H1 (cell line): ENCODE measurements at regions not wholly inside any gene's neighbourhood (a gene's known extent, or its start where the extent isn't known, plus 50 kb on each side); places are given as distances from the start of the nearest gene placed in this dataset.

Experiments used
- CTCF ChIA-PET: fragments of 300-600 bp; sonication (Branson Sonifier 250); formaldehyde crosslinking; loops from one replicate; lab custom pipeline; 2021; ENCODE audit not compliant: partially characterized antibody; lab: Charles Lee
- POLR2A ChIA-PET: fragments of 300-600 bp; sonication (Branson Sonifier 250); formaldehyde crosslinking; loops from one replicate; lab custom pipeline; 2021; ENCODE audit warnings: inconsistent platforms; ENCODE audit not compliant: partially characterized antibody; lab: Charles Lee
- DNase-seq, 2 experiments: peaks; one replicate each; pipeline versions ENCODE4 v3.0.0 to v3.0.0-alpha.2; 2010 to 2022; ENCODE audit warnings: low spot score in 2 of 2, low read depth in 1 of 2, mixed read lengths in 1 of 2
- FAIRE-seq: peaks from 2 replicates; lab custom pipeline; 2011; peaks lifted over from hg19 to GRCh38; lab: Jason Lieb, UNC
- H2AFZ ChIP-seq: 2 replicates; pipeline ENCODE4 v1.8.1; 2012; ENCODE audit warnings: low read length, inconsistent platforms
- H2AK5ac ChIP-seq: 2 replicates; pipeline ENCODE4 v1.6.1; 2013; ENCODE audit warnings: low read depth, low read length
- H2BK120ac ChIP-seq: replicated peaks from 2 replicates; pipeline ENCODE3; 2013; ENCODE audit warnings: low read depth, low read length, inconsistent platforms
- H2BK12ac ChIP-seq: 2 replicates; pipeline ENCODE4 v1.6.1; 2013; ENCODE audit warnings: low read depth, low read length
- H2BK15ac ChIP-seq: 2 replicates; pipeline ENCODE4 v1.6.1; 2013; ENCODE audit warnings: low read length
- H2BK20ac ChIP-seq: 2 replicates; pipeline ENCODE4 v1.6.1; 2013; ENCODE audit warnings: low read length
- H2BK5ac ChIP-seq: 2 replicates; pipeline ENCODE4 v1.6.1; 2013; ENCODE audit warnings: low read depth, low read length
- H3K14ac ChIP-seq: 2 replicates; pipeline ENCODE4 v1.6.1; 2013; ENCODE audit warnings: inconsistent platforms; ENCODE audit not compliant: insufficient read length
- H3K18ac ChIP-seq: 2 replicates; pipeline ENCODE4 v1.6.1; 2013; ENCODE audit warnings: low read length; ENCODE audit errors: extremely low read depth
- H3K23ac ChIP-seq: 2 replicates; pipeline ENCODE4 v1.6.1; 2013; ENCODE audit warnings: inconsistent platforms; ENCODE audit not compliant: insufficient read length
- H3K23me2 ChIP-seq: 2 replicates; pipeline ENCODE4 v1.6.1; 2013; ENCODE audit warnings: low read depth, low read length
- H3K27ac ChIP-seq: 2 replicates; pipeline ENCODE4 v1.6.1; 2011; ENCODE audit warnings: low read depth, low read length, inconsistent platforms
- H3K27me3 ChIP-seq, 4 experiments: replicated peaks in 1 of 4; 1 replicate in 1 of 4; 2 replicates in 3 of 4; pipeline versions ENCODE4 v1.6.1 to v1.8.1; 2011 to 2013; ENCODE audit warnings: low read length in 3 of 4, mild to moderate bottlenecking in 3 of 4, inconsistent platforms in 2 of 4, mixed read lengths in 2 of 4, moderate library complexity in 1 of 4; ENCODE audit not compliant: control insufficient read depth in 3 of 4, insufficient read depth in 3 of 4; ENCODE audit errors: extremely low read depth in 1 of 4
- H3K36me3 ChIP-seq, 4 experiments: 2 replicates each; pipeline versions ENCODE4 v1.6.1 to v1.8.1; 2011 to 2013; ENCODE audit warnings: mild to moderate bottlenecking in 4 of 4, low read length in 3 of 4, moderate library complexity in 2 of 4, control low read depth in 1 of 4, inconsistent platforms in 1 of 4; ENCODE audit not compliant: insufficient read depth in 4 of 4, control insufficient read depth in 2 of 4
- H3K4ac ChIP-seq: replicated peaks from 2 replicates; pipeline ENCODE3; 2013; ENCODE audit warnings: low read length, low read depth, mixed read lengths, inconsistent platforms; ENCODE audit not compliant: insufficient read length
- H3K4me1 ChIP-seq, 4 experiments: replicated peaks in 1 of 4; 1 replicate in 1 of 4; 2 replicates in 3 of 4; pipeline versions ENCODE4 v1.6.1 to v1.8.1; 2011 to 2013; ENCODE audit warnings: low read length in 3 of 4, inconsistent platforms in 2 of 4, mixed read lengths in 1 of 4; ENCODE audit not compliant: insufficient read depth in 4 of 4, control insufficient read depth in 3 of 4
- H3K4me2 ChIP-seq, 2 experiments: 2 replicates each; pipeline versions ENCODE4 v1.6.1 to v1.8.1; 2011 to 2013; ENCODE audit warnings: low read depth in 2 of 2, low read length in 2 of 2, control low read depth in 1 of 2, inconsistent platforms in 1 of 2, mild to moderate bottlenecking in 1 of 2; ENCODE audit not compliant: insufficient read depth in 1 of 2
- H3K4me3 ChIP-seq, 4 experiments: fragments of 200-600, 300-600 bp in 1 of 4; sonication (generic), shearing (Covaris generic), sonication (Bioruptor Twin) in 1 of 4; 2 replicates each; pipeline versions ENCODE4 v1.5.1 to v1.8.1; 2011 to 2016; ENCODE audit warnings: low read length in 4 of 4, low read depth in 3 of 4, control low read depth in 2 of 4, inconsistent platforms in 2 of 4, mild to moderate bottlenecking in 2 of 4, mixed read lengths in 1 of 4, moderate library complexity in 1 of 4; ENCODE audit not compliant: insufficient read depth in 2 of 4; ENCODE audit errors: extremely low read depth in 1 of 4
- H3K56ac ChIP-seq: replicated peaks from 2 replicates; pipeline ENCODE3; 2013; ENCODE audit warnings: low read depth, mild to moderate bottlenecking, mixed read lengths, low read length, inconsistent platforms; ENCODE audit not compliant: insufficient read length
- H3K79me1 ChIP-seq: 2 replicates; pipeline ENCODE4 v1.6.1; 2013; ENCODE audit warnings: low read depth, low read length, control low read depth
- H3K79me2 ChIP-seq, 2 experiments: 2 replicates each; pipeline versions ENCODE4 v1.6.1 to v1.8.1; 2012 to 2013; ENCODE audit warnings: low read length in 2 of 2, mild to moderate bottlenecking in 2 of 2, inconsistent platforms in 1 of 2; ENCODE audit not compliant: insufficient read depth in 2 of 2, control insufficient read depth in 1 of 2
- H3K9ac ChIP-seq, 4 experiments: replicated peaks in 1 of 4; 1 replicate in 1 of 4; 2 replicates in 3 of 4; pipeline versions ENCODE4 v1.6.1 to v1.8.1; 2011 to 2013; ENCODE audit warnings: low read depth in 3 of 4, low read length in 3 of 4, control low read depth in 2 of 4, mild to moderate bottlenecking in 2 of 4, moderate library complexity in 2 of 4, inconsistent platforms in 1 of 4; ENCODE audit errors: extremely low read depth in 1 of 4
- H3K9me3 ChIP-seq, 2 experiments: 2 replicates each; pipeline versions ENCODE4 v1.6.1 to v1.8.1; 2012 to 2013; ENCODE audit warnings: mild to moderate bottlenecking in 2 of 2, moderate library complexity in 2 of 2, control low read depth in 1 of 2, inconsistent platforms in 1 of 2, low read depth in 1 of 2, low read length in 1 of 2, mixed read lengths in 1 of 2; ENCODE audit not compliant: insufficient read depth in 2 of 2
- H4K20me1 ChIP-seq, 2 experiments: replicated peaks in 1 of 2; 2 replicates each; pipeline versions ENCODE3 to v1.8.1; 2011 to 2013; ENCODE audit warnings: inconsistent platforms in 2 of 2, low read length in 2 of 2, mild to moderate bottlenecking in 1 of 2; ENCODE audit not compliant: insufficient read depth in 2 of 2, control insufficient read depth in 1 of 2
- H4K5ac ChIP-seq: 2 replicates; pipeline ENCODE4 v1.6.1; 2013; ENCODE audit warnings: low read length, low read depth, mixed read lengths, inconsistent platforms; ENCODE audit not compliant: insufficient read length
- H4K8ac ChIP-seq: 2 replicates; pipeline ENCODE4 v1.8.0; 2013; ENCODE audit warnings: mild to moderate bottlenecking, moderate library complexity, low read length, inconsistent platforms; ENCODE audit not compliant: insufficient read depth; ENCODE audit errors: extremely low read depth
- H4K91ac ChIP-seq: replicated peaks from 2 replicates; pipeline ENCODE3; 2013; ENCODE audit warnings: low read length, mixed read lengths, inconsistent platforms; ENCODE audit not compliant: insufficient read length
- ATF2 ChIP-seq: IDR thresholded peaks from 2 replicates; pipeline ENCODE4 v1.6.1; 2012; ENCODE audit warnings: low read length, inconsistent platforms
- CEBPB ChIP-seq: IDR thresholded peaks from 2 replicates; pipeline ENCODE4 v1.6.1; 2012; ENCODE audit warnings: low read depth, low read length
- CREB1 ChIP-seq: IDR thresholded peaks from 2 replicates; pipeline ENCODE4 v1.6.1; 2012; ENCODE audit warnings: inconsistent platforms
- GABPA ChIP-seq: IDR thresholded peaks from 2 replicates; pipeline ENCODE4 v1.6.1; 2011; ENCODE audit warnings: mild to moderate bottlenecking, low read length, moderate library complexity, borderline replicate concordance; ENCODE audit not compliant: insufficient read depth
- GTF2F1 ChIP-seq: IDR thresholded peaks from 2 replicates; pipeline ENCODE4 v1.6.1; 2012; ENCODE audit warnings: low read depth, low read length, improper control_type of control experiment, borderline replicate concordance
- RAD21 ChIP-seq, 2 experiments: IDR thresholded peaks in 1 of 2; conservative IDR thresholded peaks in 1 of 2; 2 replicates each; pipeline ENCODE4 v1.6.1; 2011; ENCODE audit warnings: low read depth in 2 of 2, low read length in 2 of 2, improper control_type of control experiment in 1 of 2, inconsistent platforms in 1 of 2, mild to moderate bottlenecking in 1 of 2, moderate library complexity in 1 of 2
- RFX5 ChIP-seq: IDR thresholded peaks from 2 replicates; pipeline ENCODE4 v1.6.1; 2011; ENCODE audit warnings: low read depth, low read length, improper control_type of control experiment, borderline replicate concordance
- SAP30 ChIP-seq: fragments of 300-600 bp; sonication (generic); IDR thresholded peaks from 2 replicates; pipeline ENCODE4 v1.7.1; 2012; ENCODE audit warnings: low read length, moderate library complexity, mild to moderate bottlenecking, inconsistent platforms; ENCODE audit not compliant: insufficient read depth, insufficient replicate concordance
- TAF7 ChIP-seq: optimal IDR thresholded peaks from 2 replicates; pipeline ENCODE3; 2011; ENCODE audit warnings: low read depth, mild to moderate bottlenecking, inconsistent platforms, low read length, moderate library complexity, borderline replicate concordance
- WGBS, 2 experiments: shearing (Covaris generic) in 1 of 2; methylation state at CpG; one replicate each; pipeline versions ENCODE4 v1.1.6 to v1.1.7; 2013 to 2015; ENCODE audit warnings: low lambda C conversion rate in 2 of 2, mixed read lengths in 2 of 2, inconsistent platforms in 1 of 2, low coverage in 1 of 2, missing lambda C conversion rate in 1 of 2; ENCODE audit not compliant: insufficient replicate concordance in 2 of 2, insufficient coverage in 1 of 2, insufficient read length in 1 of 2; ENCODE audit errors: extremely low coverage in 1 of 2, missing lambda C conversion rate in 1 of 2; 5-methylcytosine and 5-hydroxymethylcytosine counted together

GRCh38 chr11:44469412-44469811 is 96.1 kb upstream of the CD82 start:
- H4K20me1 ChIP-seq = no peaks in the 10 kb centered on the region
- H3K36me3 ChIP-seq = no peaks in the 10 kb centered on the region
- no peaks in the 10 kb centered on the region for H3K23me2 ChIP-seq
- DNase-seq (no peak), FAIRE-seq (no peak)
- H3K9me3 ChIP-seq = peaks cover 9 to 10% of the 10 kb centered on the region in 2 experiments
- H4K5ac ChIP-seq = no peak overlapping the region
- POLR2A ChIA-PET = no interaction called here
- H3K4me3 ChIP-seq = no peak overlapping the region
- no peak overlapping the region for H3K23ac ChIP-seq
- no peak for TF ChIP-seq ATF2
- TF ChIP-seq CEBPB = no peak
- no peak for TF ChIP-seq GABPA
- no peak for TF ChIP-seq SAP30
- TF ChIP-seq RFX5 = no peak
- no peak for TF ChIP-seq CREB1
- no peak for TF ChIP-seq GTF2F1
- TF ChIP-seq RAD21 (IDR thresholded peaks at IDR 0.05 in 1 of 2, conservative IDR thresholded peaks at IDR 0.05 in 1 of 2; ENCODE audit: low read depth in 2 of 2, low read length in 2 of 2) = no peak
- TF ChIP-seq TAF7 = no peak
- H3K27ac ChIP-seq = no peak overlapping the region
- WGBS, 2 experiments = 84% methylated on average over 6 of the region's 6 CpGs; no CpG with 5 or more reads in 1 of the 2 experiments
- no peak overlapping the region for H3K4me2 ChIP-seq
- no peak overlapping the region for H4K91ac ChIP-seq
- H3K56ac ChIP-seq = no peak overlapping the region
- no peak overlapping the region for H2BK120ac ChIP-seq
- H2AK5ac ChIP-seq = no peak overlapping the region
- H3K14ac ChIP-seq = no peak overlapping the region
- H3K4ac ChIP-seq = no peak overlapping the region
- no peak overlapping the region for H4K8ac ChIP-seq
- no peaks in the 10 kb centered on the region for H3K79me2 ChIP-seq
- no peak overlapping the region for H2BK5ac ChIP-seq
- H3K27me3 ChIP-seq = no peaks in the 10 kb centered on the region
- no peak overlapping the region for H3K9ac ChIP-seq
- no peak overlapping the region for H3K18ac ChIP-seq
- H2BK12ac ChIP-seq = 0 out of 2 replicates have a peak overlapping the region, but pooled peaks have one; percentile 30
- no peak overlapping the region for H2AFZ ChIP-seq
- peaks cover 6 to 12% (median 7%) of the 10 kb centered on the region in 4 experiments for H3K4me1 ChIP-seq
- no peak overlapping the region for H2BK15ac ChIP-seq
- H3K79me1 ChIP-seq = no peaks in the 10 kb centered on the region; the same call in 1 of the 2 replicates
- no peak overlapping the region for H2BK20ac ChIP-seq
- CTCF ChIA-PET = no interaction called here
